Small intestine (tissue), 7 donors: ENCODE measurements at regions not wholly inside any gene's neighbourhood (a gene's known extent, or its start where the extent isn't known, plus 50 kb on each side); places are given as distances from the start of the nearest gene placed in this dataset.

Source experiments
- DNase-seq, 2 donors: peaks; one replicate each; pipeline versions ENCODE4 v3.0.0 to v3.0.0-alpha.2; 2013
- FAIRE-seq: peaks from 2 replicates; lab custom pipeline; 2012; peaks lifted over from hg19 to GRCh38; lab: Jason Lieb, UNC
- H3K27ac ChIP-seq, 3 donors: one replicate each; pipeline ENCODE4 v1.5.1; 2013; ENCODE audit warnings: low read length in 2 of 3, mild to moderate bottlenecking in 2 of 3, control low read depth in 1 of 3, inconsistent platforms in 1 of 3, low read depth in 1 of 3, moderate library complexity in 1 of 3
- H3K27me3 ChIP-seq, 3 donors: one replicate each; pipeline ENCODE4 v1.6.1; 2013; ENCODE audit warnings: low read length in 3 of 3, inconsistent platforms in 1 of 3; ENCODE audit not compliant: control insufficient read depth in 3 of 3, insufficient read depth in 3 of 3
- H3K36me3 ChIP-seq, 3 donors: one replicate each; pipeline ENCODE4 v1.6.1; 2013; ENCODE audit warnings: low read length in 3 of 3, inconsistent platforms in 1 of 3, low read depth in 1 of 3, mild to moderate bottlenecking in 1 of 3, moderate library complexity in 1 of 3; ENCODE audit not compliant: control insufficient read depth in 3 of 3, insufficient read depth in 2 of 3
- H3K4me1 ChIP-seq, 3 donors: one replicate each; pipeline ENCODE4 v1.6.1; 2013; ENCODE audit warnings: low read length in 2 of 3, inconsistent platforms in 1 of 3, low read depth in 1 of 3, mild to moderate bottlenecking in 1 of 3, moderate library complexity in 1 of 3; ENCODE audit not compliant: control insufficient read depth in 3 of 3, insufficient read depth in 2 of 3
- H3K4me3 ChIP-seq, 3 donors: one replicate each; pipeline ENCODE4 v1.5.1; 2013; ENCODE audit warnings: low read length in 3 of 3, control low read depth in 1 of 3, inconsistent platforms in 1 of 3, low read depth in 1 of 3, mild to moderate bottlenecking in 1 of 3, moderate library complexity in 1 of 3
- H3K9me3 ChIP-seq, 2 donors: one replicate each; pipeline ENCODE4 v1.6.1; 2013; ENCODE audit warnings: low read depth in 1 of 2, low read length in 1 of 2; ENCODE audit not compliant: control insufficient read depth in 2 of 2, insufficient read depth in 1 of 2
- WGBS, 3 donors: extraction: QIAGEN DNeasy Blood & Tissue Kit; methylation state at CpG; one replicate each; pipeline ENCODE4 v1.1.7; 2013; 5-methylcytosine and 5-hydroxymethylcytosine counted together
- donor health status: healthy with polysubstance abuse.
- donor health status: control.
- donor health status: control.
- donor health status: Bipolar disorder and iron deficiency.
- donor health status: healthy.

DNA sequence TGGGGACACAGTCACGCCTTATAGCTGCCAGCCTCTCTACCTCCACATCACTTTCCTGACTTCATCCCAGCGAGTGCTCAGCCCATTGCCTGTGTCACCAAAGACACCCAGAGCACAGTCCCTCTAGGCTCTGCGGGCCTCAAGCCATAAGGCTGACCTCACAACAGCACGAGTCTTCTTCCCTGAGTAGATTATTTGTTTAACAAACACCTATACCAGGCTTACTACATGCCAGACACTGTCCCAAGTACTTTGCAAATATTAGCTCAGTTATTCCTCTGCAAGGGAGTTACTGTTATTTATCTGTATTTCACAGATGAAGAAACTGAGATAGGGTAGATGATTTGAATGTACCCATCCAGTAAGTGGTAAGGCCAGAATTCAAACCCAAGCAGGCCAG is 504.3 kb downstream of the COG6 start:
- no peak for DNase-seq
- H3K36me3 ChIP-seq = no peaks in the 10 kb centered on the region
- H3K27me3 ChIP-seq = peaks cover 0 to under 1% (median 0%) of the 10 kb centered on the region in 3 donors
- H3K9me3 ChIP-seq = no peaks in the 10 kb centered on the region
- H3K4me3 ChIP-seq = no peak overlapping the region
- no peak overlapping the region for H3K27ac ChIP-seq
- H3K4me1 ChIP-seq = peaks cover 0 to 10% (median 0%) of the 10 kb centered on the region in 3 donors
- WGBS, 3 donors = 93 to 100% (median 95%) methylated on average over 4 of the region's 4 CpGs
- no peak for FAIRE-seq

GRCh38 chr13:40160618-40161350 is 505.3 kb downstream of the COG6 start:
- 84 to 89% (median 85%) methylated on average over 7 of the region's 7 CpGs for WGBS, 3 donors
- H3K27ac ChIP-seq = peak overlapping the region in 1 of 3 donors; percentile 31
- no peak for FAIRE-seq
- peaks cover 0 to 8% (median 0%) of the 10 kb centered on the region in 3 donors for H3K27me3 ChIP-seq
- H3K36me3 ChIP-seq = no peaks in the 10 kb centered on the region
- no peak for DNase-seq
- peaks cover 0 to 10% (median 0%) of the 10 kb centered on the region in 3 donors for H3K4me1 ChIP-seq
- no peak overlapping the region for H3K4me3 ChIP-seq
- no peaks in the 10 kb centered on the region for H3K9me3 ChIP-seq

DNA sequence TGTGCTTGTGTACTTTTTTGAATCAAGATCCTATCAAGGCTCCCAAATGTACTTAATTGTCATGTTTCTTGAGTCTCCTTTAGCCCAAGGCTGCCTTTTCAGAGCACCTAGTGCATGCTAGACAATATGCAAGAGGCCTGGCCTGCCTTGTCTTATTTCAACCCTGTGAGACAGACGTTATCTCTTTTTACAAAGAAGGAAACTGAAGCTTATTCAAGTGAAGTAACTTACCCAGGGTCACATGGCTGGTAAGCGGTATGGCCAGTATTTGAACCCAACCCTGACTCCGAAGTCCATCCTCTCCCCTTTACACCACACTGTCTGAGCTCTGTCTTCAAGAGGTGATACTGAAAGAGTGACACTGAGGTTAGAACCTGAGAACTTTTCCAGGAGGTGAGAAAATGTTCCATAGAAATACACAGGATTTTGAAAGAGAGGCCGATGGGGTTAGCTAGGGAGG is 505.1 kb downstream of the FOXO1 start:
- 52 to 68% (median 62%) methylated on average over 4 of the region's 4 CpGs for WGBS, 3 donors
- DNase-seq (peak; percentile 25 to 79), FAIRE-seq (no peak)
- Histone ChIP-seq H3K27me3 (peaks cover 0 to 13% (median 0%) of the 10 kb centered on the region in 3 donors), H3K9me3 (no peaks in the 10 kb centered on the region), H3K27ac (peak overlapping the region in 1 of 3 donors; percentile 31), H3K4me3 (no peak overlapping the region), H3K36me3 (no peaks in the 10 kb centered on the region), H3K4me1 (peaks cover 0 to 10% (median 0%) of the 10 kb centered on the region in 3 donors)

DNA sequence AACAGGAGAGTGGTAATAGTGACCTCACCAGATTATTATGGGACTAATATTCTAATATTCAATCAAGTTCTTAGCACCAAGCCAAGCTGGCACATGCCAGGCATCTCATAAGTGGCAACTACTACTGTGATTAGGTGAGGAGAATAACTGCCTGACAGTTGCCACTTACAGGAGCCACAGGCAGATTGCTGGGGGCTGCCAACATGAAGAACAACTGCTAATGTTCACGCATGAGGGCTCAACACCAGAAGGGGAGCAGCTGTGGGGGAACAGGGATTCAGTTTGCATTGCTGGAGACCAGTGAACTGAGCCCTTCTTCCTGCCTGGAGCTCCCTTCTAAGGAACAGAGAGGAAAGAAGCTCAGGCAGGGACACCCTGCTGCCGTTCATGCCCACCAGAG is 504.5 kb downstream of the FOXO1 start:
- Histone ChIP-seq H3K27me3 (peaks cover 0 to 18% (median 0%) of the 10 kb centered on the region in 3 donors), H3K36me3 (no peaks in the 10 kb centered on the region), H3K4me1 (peaks cover 0 to 10% (median 0%) of the 10 kb centered on the region in 3 donors), H3K9me3 (no peaks in the 10 kb centered on the region), H3K27ac (peak overlapping the region in 1 of 3 donors; percentile 6), H3K4me3 (no peak overlapping the region)
- FAIRE-seq = no peak
- no peak for DNase-seq
- 92 to 96% (median 96%) methylated on average over 2 of the region's 2 CpGs for WGBS, 3 donors

GRCh38 chr13:40163066-40164000 is 503.1 kb downstream of the FOXO1 start:
- no peaks in the 10 kb centered on the region for H3K9me3 ChIP-seq
- DNase-seq = no peak
- peaks cover 0 to 31% (median 0%) of the 10 kb centered on the region in 3 donors for H3K27me3 ChIP-seq
- no peak for FAIRE-seq
- WGBS, 3 donors = 85 to 93% (median 89%) methylated on average over 11 of the region's 11 CpGs
- no peaks in the 10 kb centered on the region for H3K36me3 ChIP-seq
- H3K4me1 ChIP-seq = peaks cover 0 to 10% (median 0%) of the 10 kb centered on the region in 3 donors
- H3K27ac ChIP-seq = no peak overlapping the region
- no peak overlapping the region for H3K4me3 ChIP-seq

GRCh38 chr13:40164133-40164532 is 502.3 kb downstream of the FOXO1 start:
- DNase-seq (peak in 1 of 2 donors; percentile 39), FAIRE-seq (no peak)
- Histone ChIP-seq H3K4me3 (no peak overlapping the region), H3K27me3 (peaks cover 0 to 38% (median 0%) of the 10 kb centered on the region in 3 donors), H3K36me3 (no peaks in the 10 kb centered on the region), H3K4me1 (peaks cover 0 to 10% (median 0%) of the 10 kb centered on the region in 3 donors), H3K27ac (no peak overlapping the region), H3K9me3 (no peaks in the 10 kb centered on the region)
- 56 to 69% (median 59%) methylated on average over 3 of the region's 3 CpGs for WGBS, 3 donors

DNA sequence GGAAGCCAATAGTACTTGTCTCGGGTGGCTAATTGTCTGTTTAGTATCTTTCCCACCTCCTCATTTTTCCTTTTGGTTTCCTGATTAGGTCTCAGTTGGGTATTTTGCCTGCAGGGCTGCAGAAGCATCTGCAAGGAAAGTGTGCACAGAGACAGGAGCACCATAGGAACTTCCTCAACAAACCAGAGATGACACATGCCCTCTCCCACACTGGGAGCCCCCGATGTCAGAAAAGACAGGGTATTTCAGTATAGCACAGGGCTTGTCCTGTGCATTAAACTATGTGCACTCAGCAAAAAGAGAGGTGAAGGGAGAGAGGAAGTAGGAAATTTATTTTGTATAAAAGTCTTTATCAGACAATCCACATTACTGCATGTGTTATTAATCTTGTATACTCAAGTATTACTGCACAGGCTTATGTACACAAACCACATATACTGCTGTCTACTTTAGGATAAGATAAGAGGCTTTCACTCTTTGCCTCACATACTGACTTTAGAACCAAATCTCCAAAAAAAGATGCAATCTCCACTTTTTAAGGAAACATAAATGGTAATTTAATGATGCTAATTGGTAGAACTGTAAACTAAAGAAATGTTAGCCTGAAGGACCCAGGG is 501.0 kb downstream of the FOXO1 start:
- Histone ChIP-seq H3K9me3 (no peaks in the 10 kb centered on the region), H3K4me1 (peaks cover 0 to 10% (median 0%) of the 10 kb centered on the region in 3 donors), H3K27me3 (peaks cover 0 to 41% (median 0%) of the 10 kb centered on the region in 3 donors), H3K36me3 (no peaks in the 10 kb centered on the region), H3K4me3 (no peak overlapping the region), H3K27ac (no peak overlapping the region)
- DNase-seq (no peak), FAIRE-seq (no peak)
- 23 to 48% (median 37%) methylated on average over 2 of the region's 2 CpGs for WGBS, 3 donors

GRCh38 chr13:40167327-40167726 is 499.1 kb downstream of the FOXO1 start:
- H3K36me3 ChIP-seq = no peaks in the 10 kb centered on the region
- 89 to 94% (median 92%) methylated on average over 6 of the region's 6 CpGs for WGBS, 3 donors
- H3K27me3 ChIP-seq = peaks cover 0 to 51% (median 6%) of the 10 kb centered on the region in 3 donors
- H3K4me1 ChIP-seq = peaks cover 0 to 4% (median 0%) of the 10 kb centered on the region in 3 donors
- no peak overlapping the region for H3K4me3 ChIP-seq
- H3K27ac ChIP-seq = no peak overlapping the region
- DNase-seq (no peak), FAIRE-seq (no peak)
- no peaks in the 10 kb centered on the region for H3K9me3 ChIP-seq
